ENCODE measurements at regions not wholly inside any gene's neighbourhood (a gene's known extent, or its start where the extent isn't known, plus 50 kb on each side); places are given as distances from the start of the nearest gene placed in this dataset.
A peak's percentile ranks its signal among the peaks of the same experiment; 100 is the strongest.

DNA sequence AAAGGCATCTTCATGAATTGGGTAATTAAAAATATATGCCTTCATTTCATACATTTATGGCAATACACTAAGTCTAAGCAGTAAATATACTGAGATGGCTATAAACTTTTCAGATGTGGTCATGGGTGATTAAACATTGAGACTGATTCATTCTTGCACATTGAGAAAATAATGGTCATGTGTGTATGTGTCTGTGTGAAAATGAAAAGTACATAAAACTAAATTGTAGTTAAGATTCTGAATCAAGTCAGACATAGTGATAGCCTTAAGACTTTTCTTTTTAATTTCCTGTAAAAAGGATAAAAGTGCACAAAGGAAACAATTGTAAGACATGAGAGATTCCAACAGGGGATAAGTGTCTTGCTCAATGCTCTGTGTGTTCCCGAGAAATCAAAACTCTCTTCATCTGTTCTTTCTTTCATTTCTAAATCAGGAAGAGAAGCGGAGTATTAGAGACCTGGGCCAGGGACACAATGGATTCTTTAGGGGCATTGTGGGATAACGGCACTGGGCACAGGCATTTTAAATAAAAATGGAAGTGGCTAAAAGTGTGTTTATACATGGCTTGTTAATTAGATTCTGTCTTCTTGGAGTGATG is 69.8 kb upstream of the AGR3 start:
- no peak for TF ChIP-seq POLR2A (IDR thresholded peaks at IDR 0.05)
- TF ChIP-seq POLR2AphosphoS5 (IDR thresholded peaks at IDR 0.05): no peak
- TF ChIP-seq, protein P1, sequence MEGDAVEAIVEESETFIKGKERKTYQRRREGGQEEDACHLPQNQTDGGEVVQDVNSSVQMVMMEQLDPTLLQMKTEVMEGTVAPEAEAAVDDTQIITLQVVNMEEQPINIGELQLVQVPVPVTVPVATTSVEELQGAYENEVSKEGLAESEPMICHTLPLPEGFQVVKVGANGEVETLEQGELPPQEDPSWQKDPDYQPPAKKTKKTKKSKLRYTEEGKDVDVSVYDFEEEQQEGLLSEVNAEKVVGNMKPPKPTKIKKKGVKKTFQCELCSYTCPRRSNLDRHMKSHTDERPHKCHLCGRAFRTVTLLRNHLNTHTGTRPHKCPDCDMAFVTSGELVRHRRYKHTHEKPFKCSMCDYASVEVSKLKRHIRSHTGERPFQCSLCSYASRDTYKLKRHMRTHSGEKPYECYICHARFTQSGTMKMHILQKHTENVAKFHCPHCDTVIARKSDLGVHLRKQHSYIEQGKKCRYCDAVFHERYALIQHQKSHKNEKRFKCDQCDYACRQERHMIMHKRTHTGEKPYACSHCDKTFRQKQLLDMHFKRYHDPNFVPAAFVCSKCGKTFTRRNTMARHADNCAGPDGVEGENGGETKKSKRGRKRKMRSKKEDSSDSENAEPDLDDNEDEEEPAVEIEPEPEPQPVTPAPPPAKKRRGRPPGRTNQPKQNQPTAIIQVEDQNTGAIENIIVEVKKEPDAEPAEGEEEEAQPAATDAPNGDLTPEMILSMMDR (IDR thresholded peaks at IDR 0.05): no peak
- no peak for TF ChIP-seq EP300 (IDR thresholded peaks at IDR 0.05)
- no peaks in the 10 kb centered on the region for H3K36me3 ChIP-seq
- no peak overlapping the region for H3K27ac ChIP-seq
- H3K4me1 ChIP-seq: peaks cover 0 to 11% (median 3%) of the 10 kb centered on the region in 4 donors
- intact Hi-C loops (cut with DNase I): no loop called here
- DNase-seq: no peak
- peak overlapping the region in 1 of 4 donors; percentile 8 for H3K4me3 ChIP-seq
- 62 to 82% methylated on average over 3 of the region's 3 CpGs for WGBS, 2 donors
- peaks cover 0 to 10% (median 5%) of the 10 kb centered on the region in 4 donors for H3K9me3 ChIP-seq
- no peaks in the 10 kb centered on the region for H3K27me3 ChIP-seq

- WGBS, 2 donors: 58 to 93% methylated on average over 3 of the region's 3 CpGs
Observed at GRCh38 chr7:16954321-16954720, 72.5 kb upstream of the AGR3 start.

DNA sequence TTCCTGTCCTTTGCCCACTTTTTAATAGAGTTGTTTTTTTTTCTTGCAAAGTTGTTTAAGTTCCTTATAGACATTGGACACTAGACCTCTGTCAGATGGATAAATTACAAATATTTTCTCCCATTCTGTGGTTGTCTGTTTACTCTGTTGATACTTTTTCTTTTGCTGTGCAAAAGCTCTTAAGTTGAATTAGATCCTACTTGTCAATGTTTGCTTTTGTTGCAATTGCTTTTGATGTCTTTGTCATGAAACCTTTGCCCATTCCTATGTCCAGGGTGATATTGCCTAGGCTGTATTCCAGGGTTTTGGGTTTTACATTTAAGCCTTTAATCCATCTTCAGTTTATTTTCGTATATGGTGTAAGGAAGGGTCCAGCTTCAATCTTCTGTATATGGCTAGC is 76.9 kb upstream of the AGR3 start:
- WGBS, 2 donors: 73 to 87% methylated on average over 1 of the region's 1 CpG
- H3K9me3 ChIP-seq: no peaks in the 10 kb centered on the region

More at GRCh38 chr7:16954321-16954720, 72.5 kb upstream of the AGR3 start:
- Histone ChIP-seq H3K27ac (no peak overlapping the region), H3K9me3 (no peaks in the 10 kb centered on the region), H3K36me3 (no peaks in the 10 kb centered on the region), H3K4me3 (no peak overlapping the region), H3K4me1 (peaks cover 0 to 11% (median 3%) of the 10 kb centered on the region in 4 donors), H3K27me3 (no peaks in the 10 kb centered on the region)
- intact Hi-C loops (cut with DNase I): no loop called here
- DNase-seq: no peak
- TF ChIP-seq EP300 (IDR thresholded peaks at IDR 0.05) (no peak), POLR2AphosphoS5 (IDR thresholded peaks at IDR 0.05) (no peak), POLR2A (IDR thresholded peaks at IDR 0.05) (no peak)
- TF ChIP-seq, protein P1 (IDR thresholded peaks at IDR 0.05): no peak

DNA sequence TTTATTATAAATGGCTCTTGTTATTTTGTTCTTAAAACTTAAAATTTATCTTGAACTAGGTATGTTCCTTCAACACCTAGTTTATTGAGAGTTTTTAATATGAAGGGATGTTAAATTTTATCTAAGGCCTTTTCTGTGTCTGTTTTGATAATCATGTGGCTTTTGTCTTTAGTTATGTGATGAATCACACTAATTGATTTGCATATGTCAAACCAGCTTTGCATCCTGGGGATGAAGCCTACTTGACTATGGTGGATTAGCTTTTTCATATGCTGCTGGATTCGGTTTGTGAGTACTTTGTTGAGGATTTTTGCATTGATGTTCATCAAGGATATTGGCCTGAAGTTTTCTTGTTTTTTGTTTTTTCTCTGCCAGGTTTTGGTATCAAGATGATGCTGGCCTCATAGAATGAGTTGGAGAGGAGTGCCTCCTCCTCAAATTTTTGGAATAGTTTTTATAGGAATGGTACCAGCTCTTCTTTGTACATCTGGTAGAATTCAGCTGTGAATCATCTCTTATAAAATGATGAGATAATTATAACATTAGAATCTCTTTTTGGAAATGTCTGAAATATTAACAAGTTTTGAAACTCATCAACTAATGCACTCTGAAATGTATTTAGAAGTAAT is 78.7 kb upstream of the AGR3 start:
- H3K36me3 ChIP-seq: no peaks in the 10 kb centered on the region
- WGBS, 2 donors: 93 to 94% methylated on average over 1 of the region's 1 CpG
- no peak for DNase-seq
- H3K27ac ChIP-seq: no peak overlapping the region
- intact Hi-C loops (cut with DNase I): no loop called here
- H3K4me1 ChIP-seq: peaks cover 0 to 14% (median 2%) of the 10 kb centered on the region in 4 donors
- H3K4me3 ChIP-seq: no peak overlapping the region
- TF ChIP-seq EP300 (IDR thresholded peaks at IDR 0.05): no peak
- TF ChIP-seq POLR2A (IDR thresholded peaks at IDR 0.05): no peak
- no peak for TF ChIP-seq POLR2AphosphoS5 (IDR thresholded peaks at IDR 0.05)
- TF ChIP-seq, protein P1 (IDR thresholded peaks at IDR 0.05): no peak
- H3K9me3 ChIP-seq: no peaks in the 10 kb centered on the region
- H3K27me3 ChIP-seq: no peaks in the 10 kb centered on the region

More for the DNA sequence above, 76.9 kb upstream of the AGR3 start:
- H3K4me3 ChIP-seq: no peak overlapping the region
- peaks cover 0 to 19% (median 8%) of the 10 kb centered on the region in 4 donors for H3K4me1 ChIP-seq
- intact Hi-C loops (cut with DNase I): no loop called here
- no peaks in the 10 kb centered on the region for H3K36me3 ChIP-seq
- DNase-seq: no peak
- H3K27me3 ChIP-seq: no peaks in the 10 kb centered on the region
- TF ChIP-seq POLR2AphosphoS5 (IDR thresholded peaks at IDR 0.05) (no peak), POLR2A (IDR thresholded peaks at IDR 0.05) (no peak), EP300 (IDR thresholded peaks at IDR 0.05) (no peak)
- no peak overlapping the region for H3K27ac ChIP-seq

GRCh38 chr7:16961641-16962040 is 79.9 kb upstream of the AGR3 start:
- Histone ChIP-seq H3K27ac (no peak overlapping the region), H3K27me3 (no peaks in the 10 kb centered on the region), H3K4me1 (peaks cover 0 to 14% (median 2%) of the 10 kb centered on the region in 4 donors), H3K36me3 (no peaks in the 10 kb centered on the region), H3K9me3 (no peaks in the 10 kb centered on the region), H3K4me3 (no peak overlapping the region)
- intact Hi-C loops (cut with DNase I): no loop called here
- DNase-seq: no peak
- TF ChIP-seq POLR2A (IDR thresholded peaks at IDR 0.05): no peak
- TF ChIP-seq POLR2AphosphoS5 (IDR thresholded peaks at IDR 0.05): no peak
- TF ChIP-seq, protein P1 (IDR thresholded peaks at IDR 0.05): no peak
- TF ChIP-seq EP300 (IDR thresholded peaks at IDR 0.05): no peak
- 49 to 74% methylated on average over 2 of the region's 2 CpGs for WGBS, 2 donors

Data from sigmoid colon (tissue), 6 donors.